ENCODE measurements at regions not wholly inside any gene's neighbourhood (a gene's known extent, or its start where the extent isn't known, plus 50 kb on each side); places are given as distances from the start of the nearest gene placed in this dataset.
A peak's percentile ranks its signal among the peaks of the same experiment; 100 is the strongest.

- CTCF ChIA-PET: interaction anchor here (1.2 to 2.5 kb wide), 3 partner anchors 11 to 129 kb away, joined by 3 to 7 read pairs (median 4); no protein-coding TSS in a partner anchor
- H3K9me3 Mint-ChIP-seq (ENCODE audit: insufficient read depth): no peaks in the 10 kb centered on the region
- peaks cover 3% of the 10 kb centered on the region for H3K27me3 Mint-ChIP-seq (ENCODE audit: low read depth)
- no peak overlapping the region for H3K4me3 Mint-ChIP-seq
- H3K27ac Mint-ChIP-seq: no peak overlapping the region
- H3K4me1 Mint-ChIP-seq (ENCODE audit: low read depth): peaks cover 12% of the 10 kb centered on the region
- H3K36me3 Mint-ChIP-seq (ENCODE audit: low read depth): no peaks in the 10 kb centered on the region
- ATAC-seq: no peak
- no peak for DNase-seq
- POLR2A ChIA-PET: no interaction called here
Observed at GRCh38 chr5:126370796-126371718, 52.2 kb upstream of the GRAMD2B start.

GRCh38 chr5:126373375-126374108 lies 49.7 kb upstream of the GRAMD2B start:
- H3K27me3 Mint-ChIP-seq (ENCODE audit: low read depth): peaks cover 3% of the 10 kb centered on the region
- H3K4me1 Mint-ChIP-seq (ENCODE audit: low read depth): peaks cover 12% of the 10 kb centered on the region
- peak overlapping the region; percentile 37 for H3K27ac Mint-ChIP-seq
- CTCF ChIA-PET: interaction anchor here (0.8 to 2.5 kb wide), 3 partner anchors 15 to 50 kb away, joined by 3 to 7 read pairs (median 3); partner anchors contain the start of gene GRAMD2B
- DNase-seq: peak; percentile 32
- POLR2A ChIA-PET: no interaction called here
- H3K36me3 Mint-ChIP-seq (ENCODE audit: low read depth): no peaks in the 10 kb centered on the region
- H3K9me3 Mint-ChIP-seq (ENCODE audit: insufficient read depth): no peaks in the 10 kb centered on the region
- H3K4me3 Mint-ChIP-seq: no peak overlapping the region
- ATAC-seq: peak; percentile 87
